Left colon (tissue), 2 donors: ENCODE measurements at regions not wholly inside any gene's neighbourhood (a gene's known extent, or its start where the extent isn't known, plus 50 kb on each side); places are given as distances from the start of the nearest gene placed in this dataset.

ENCODE experiments used
- ATAC-seq: fragments of 200-7000 bp; cut with Tn5 transposase; one replicate; pipeline ENCODE4 v1.9.1; 2020; ENCODE audit warnings: mild to moderate bottlenecking, moderate library complexity
- DNase-seq, 2 donors: peaks; one replicate each; pipeline ENCODE4 v3.0.0-alpha.2; 2020
- intact Hi-C, 2 donors: fragments of 100-400 bp; cut with DNase I in 1 of 2; cut with micrococcal nuclease in 1 of 2; formaldehyde crosslinking; loops; one replicate each; pipeline versions ENCODE4 v1.11.2 to v1.14.0; 2022; cut with DNase I, micrococcal nuclease
- donor health status: DM: no; HTN: no; CAD: no.
- donor health status: DM: yes; HTN: yes; CAD: no.

GRCh38 chr11:121688055-121688491 is 235.3 kb upstream of the SORL1-AS1 start:
- no peak for ATAC-seq
- intact Hi-C loops, result no loop called here
- no peak for DNase-seq

- ATAC-seq, result no peak
- intact Hi-C loops, result no loop called here
- DNase-seq, result no peak
Observed at GRCh38 chr11:121683791-121684190, 231.0 kb upstream of the SORL1-AS1 start.
